Calu3 (cell line): ENCODE measurements at regions not wholly inside any gene's neighbourhood (a gene's known extent, or its start where the extent isn't known, plus 50 kb on each side); places are given as distances from the start of the nearest gene placed in this dataset.

Source experiments
- BruUV-seq: library from RNA; stranded (reverse); fragments of 400-500 nt; replicated peaks from 2 replicates; lab custom pipeline; 2021; lab: Mats Ljungman, UMichigan
- CTCF ChIA-PET: fragments of 300-600 bp; sonication (Branson Sonifier 250); formaldehyde crosslinking; loops from one replicate; lab custom pipeline; 2022; ENCODE audit warnings: antibody characterized with exemption; lab: Charles Lee
- DNase-seq: peaks from one replicate; pipeline ENCODE4 v3.0.0; 2022
- H3K27ac Mint-ChIP-seq: one replicate; pipeline ENCODE4 v1.8.0; 2022; ENCODE audit warnings: mixed read lengths; ENCODE audit not compliant: unreplicated experiment
- H3K27me3 Mint-ChIP-seq: one replicate; pipeline ENCODE4 v1.8.0; 2022; ENCODE audit warnings: mixed read lengths; ENCODE audit not compliant: unreplicated experiment
- H3K36me3 Mint-ChIP-seq: one replicate; pipeline ENCODE4 v1.8.0; 2022; ENCODE audit warnings: mild to moderate bottlenecking, moderate library complexity, mixed read lengths; ENCODE audit not compliant: insufficient read depth, unreplicated experiment
- H3K4me1 Mint-ChIP-seq: one replicate; pipeline ENCODE4 v1.8.0; 2022; ENCODE audit warnings: mild to moderate bottlenecking, low read depth, mixed read lengths; ENCODE audit not compliant: unreplicated experiment
- H3K4me3 Mint-ChIP-seq: one replicate; pipeline ENCODE4 v1.8.0; 2022; ENCODE audit warnings: mild to moderate bottlenecking, low read depth, moderate library complexity, mixed read lengths; ENCODE audit not compliant: unreplicated experiment
- H3K9me3 Mint-ChIP-seq: one replicate; pipeline ENCODE4 v1.8.0; 2022; ENCODE audit warnings: low read depth, mixed read lengths; ENCODE audit not compliant: unreplicated experiment
- intact Hi-C: fragments of 100-400 bp; cut with micrococcal nuclease; formaldehyde crosslinking; loops from one replicate; pipeline ENCODE4 v1.10.0; 2022; ENCODE audit not compliant: unreplicated experiment
- TF ChIP-seq, protein P1 (sequence below): fragments of 200-600 bp; IDR thresholded peaks from one replicate; pipeline ENCODE4 v1.8.0; 2022; ENCODE audit warnings: antibody characterized with exemption; ENCODE audit not compliant: unreplicated experiment

DNA sequence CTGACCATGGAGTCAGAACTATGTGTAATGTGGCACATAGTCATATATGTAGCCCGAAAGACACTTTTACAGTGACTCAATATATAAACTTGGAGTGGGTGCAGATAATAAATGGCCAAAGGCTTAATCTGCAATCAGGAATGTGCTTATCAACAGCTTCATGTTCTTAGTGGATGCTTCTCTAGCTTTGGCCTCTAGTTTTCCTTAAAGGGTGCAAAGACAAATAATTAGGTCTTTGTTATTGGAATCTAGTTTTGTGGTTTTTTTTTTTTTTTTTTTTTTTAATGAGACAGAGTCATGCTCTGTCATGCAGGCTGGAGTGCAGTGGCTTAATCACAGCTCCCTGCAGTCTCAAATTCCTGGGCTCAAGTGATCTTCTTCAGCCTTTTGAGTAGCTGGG lies 625.6 kb downstream of the EPHA4 start:
- TF ChIP-seq, protein P1, sequence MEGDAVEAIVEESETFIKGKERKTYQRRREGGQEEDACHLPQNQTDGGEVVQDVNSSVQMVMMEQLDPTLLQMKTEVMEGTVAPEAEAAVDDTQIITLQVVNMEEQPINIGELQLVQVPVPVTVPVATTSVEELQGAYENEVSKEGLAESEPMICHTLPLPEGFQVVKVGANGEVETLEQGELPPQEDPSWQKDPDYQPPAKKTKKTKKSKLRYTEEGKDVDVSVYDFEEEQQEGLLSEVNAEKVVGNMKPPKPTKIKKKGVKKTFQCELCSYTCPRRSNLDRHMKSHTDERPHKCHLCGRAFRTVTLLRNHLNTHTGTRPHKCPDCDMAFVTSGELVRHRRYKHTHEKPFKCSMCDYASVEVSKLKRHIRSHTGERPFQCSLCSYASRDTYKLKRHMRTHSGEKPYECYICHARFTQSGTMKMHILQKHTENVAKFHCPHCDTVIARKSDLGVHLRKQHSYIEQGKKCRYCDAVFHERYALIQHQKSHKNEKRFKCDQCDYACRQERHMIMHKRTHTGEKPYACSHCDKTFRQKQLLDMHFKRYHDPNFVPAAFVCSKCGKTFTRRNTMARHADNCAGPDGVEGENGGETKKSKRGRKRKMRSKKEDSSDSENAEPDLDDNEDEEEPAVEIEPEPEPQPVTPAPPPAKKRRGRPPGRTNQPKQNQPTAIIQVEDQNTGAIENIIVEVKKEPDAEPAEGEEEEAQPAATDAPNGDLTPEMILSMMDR: no peak
- intact Hi-C loops: no loop called here
- DNase-seq: no peak

DNA sequence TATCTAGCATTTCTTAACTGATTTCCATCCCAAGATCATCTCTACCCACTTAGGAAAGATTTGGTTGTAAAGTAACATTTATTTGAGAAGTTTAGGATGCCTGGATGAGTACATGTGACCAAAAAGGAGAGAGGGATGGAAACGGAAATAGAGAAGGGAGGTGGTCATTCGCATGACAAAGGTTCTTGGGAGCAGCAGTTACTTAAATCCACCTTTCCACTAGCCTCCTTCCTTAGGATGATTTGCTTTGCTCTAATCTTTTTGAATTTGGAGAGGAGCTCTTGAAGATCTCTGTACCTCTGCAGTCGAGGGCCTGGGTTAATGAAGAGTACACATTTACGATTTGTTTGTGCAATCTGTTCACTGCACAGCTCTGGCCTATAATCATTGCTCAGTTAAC lies 623.5 kb downstream of the EPHA4 start:
- intact Hi-C loops: no loop called here
- H3K27ac Mint-ChIP-seq: no peak overlapping the region
- H3K27me3 Mint-ChIP-seq: no peaks in the 10 kb centered on the region
- H3K4me1 Mint-ChIP-seq: peaks cover 13% of the 10 kb centered on the region
- CTCF ChIA-PET: no interaction called here
- H3K9me3 Mint-ChIP-seq: peaks cover 3% of the 10 kb centered on the region
- TF ChIP-seq, protein P1: no peak
- no peak overlapping the region for H3K4me3 Mint-ChIP-seq
- no peaks in the 10 kb centered on the region for H3K36me3 Mint-ChIP-seq
- no peak for DNase-seq
- no TSS peak for BruUV-seq

More for the DNA sequence above, 625.6 kb downstream of the EPHA4 start:
- Mint-ChIP-seq H3K4me3 (no peak overlapping the region), H3K27me3 (no peaks in the 10 kb centered on the region), H3K4me1 (peaks cover 13% of the 10 kb centered on the region), H3K9me3 (no peaks in the 10 kb centered on the region), H3K36me3 (no peaks in the 10 kb centered on the region), H3K27ac (no peak overlapping the region)
- CTCF ChIA-PET: interaction anchor here (0.7 kb wide), 1 partner anchor 31 kb away, joined by 3 read pairs; no protein-coding TSS in a partner anchor
- BruUV-seq: no TSS peak

DNA sequence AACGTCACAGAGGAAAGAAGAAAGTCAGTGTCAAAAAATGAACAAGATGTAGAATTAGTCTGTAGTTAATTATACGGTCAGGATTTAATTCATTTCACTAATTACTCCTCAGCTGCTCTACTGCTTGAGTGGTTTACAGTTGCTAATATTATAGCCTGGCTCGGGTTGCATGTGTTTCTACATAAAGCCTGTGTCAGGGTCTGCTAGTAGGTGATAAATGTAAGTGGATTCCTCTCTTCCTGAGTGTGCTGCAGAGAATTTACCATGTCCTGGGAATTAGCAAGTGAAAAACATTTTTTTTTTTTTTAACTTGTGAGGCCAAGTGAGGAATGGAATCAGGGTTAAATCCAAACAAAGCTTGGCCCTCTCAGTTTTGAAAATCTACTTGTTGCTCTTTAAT lies 622.6 kb downstream of the EPHA4 start:
- intact Hi-C loops: no loop called here

DNA sequence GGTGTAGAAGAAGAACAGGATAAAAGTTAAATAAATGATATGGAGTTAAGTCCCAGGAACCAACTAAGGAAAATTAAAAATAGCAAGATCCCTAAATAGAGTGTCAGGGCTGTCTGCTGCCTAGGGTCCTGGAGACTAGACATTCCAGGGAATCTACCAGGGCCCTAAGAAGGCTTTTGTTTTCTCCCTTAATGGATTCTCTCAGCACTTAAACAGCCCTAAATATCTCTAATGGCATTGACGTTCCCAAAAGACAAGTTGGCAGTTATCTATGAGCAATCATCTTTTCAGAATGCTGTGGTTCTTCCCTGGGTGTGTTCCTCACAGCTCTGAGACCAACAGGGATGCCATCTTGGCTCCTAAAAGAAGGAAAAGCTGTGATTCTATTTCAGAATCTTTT lies 616.3 kb downstream of the EPHA4 start:
- no peaks in the 10 kb centered on the region for H3K27me3 Mint-ChIP-seq
- H3K9me3 Mint-ChIP-seq: peaks cover 5% of the 10 kb centered on the region
- no peak overlapping the region for H3K4me3 Mint-ChIP-seq
- TF ChIP-seq, protein P1: no peak
- H3K27ac Mint-ChIP-seq: no peak overlapping the region
- no TSS peak for BruUV-seq
- CTCF ChIA-PET: no interaction called here
- no peaks in the 10 kb centered on the region for H3K36me3 Mint-ChIP-seq
- intact Hi-C loops: no loop called here
- no peaks in the 10 kb centered on the region for H3K4me1 Mint-ChIP-seq
- no peak for DNase-seq

More for the DNA sequence above, 622.6 kb downstream of the EPHA4 start:
- Mint-ChIP-seq H3K27ac (no peak overlapping the region), H3K27me3 (no peaks in the 10 kb centered on the region), H3K4me3 (no peak overlapping the region), H3K4me1 (peaks cover 12% of the 10 kb centered on the region), H3K9me3 (peaks cover 5% of the 10 kb centered on the region), H3K36me3 (no peaks in the 10 kb centered on the region)
- TF ChIP-seq, protein P1: no peak
- BruUV-seq: no TSS peak
- DNase-seq: no peak
- CTCF ChIA-PET: interaction anchor here (0.7 kb wide), 1 partner anchor 1080 kb away, joined by 3 read pairs; no protein-coding TSS in a partner anchor
